ENCODE measurements at regions not wholly inside any gene's neighbourhood (a gene's known extent, or its start where the extent isn't known, plus 50 kb on each side); places are given as distances from the start of the nearest gene placed in this dataset.
"Not testable (repeated sequence)": the region's sequence is repeated elsewhere in the genome, so short reads cannot be mapped to it uniquely, and the experiment has no call there.

DNA sequence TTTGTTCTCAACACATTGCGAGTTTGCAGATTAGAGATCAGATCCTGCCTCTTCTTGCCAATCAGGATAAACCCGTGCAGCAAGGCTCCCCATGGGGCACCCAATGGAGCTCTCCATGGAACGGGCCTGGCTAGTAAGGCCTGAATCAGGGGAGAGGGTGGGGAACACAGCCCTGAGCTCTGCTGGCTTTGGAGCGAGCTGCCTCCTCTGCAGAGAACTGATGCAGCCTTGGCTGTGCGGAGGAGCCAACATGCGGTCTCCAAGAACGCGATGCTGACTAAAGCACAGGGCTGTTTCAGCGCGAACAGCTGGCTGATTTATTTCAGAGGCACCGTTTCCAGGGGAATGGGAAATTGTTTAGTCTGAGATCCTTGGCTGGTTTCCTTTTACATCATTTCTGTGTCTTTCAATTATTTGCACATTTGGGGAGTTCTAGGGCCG, 139.7 kb downstream of the TSEN15 start:
- H3K36me3 ChIP-seq (ENCODE audit: low read depth, missing control alignments): no peaks in the 10 kb centered on the region
- H3K4me3 ChIP-seq: no peak overlapping the region
- H3K4me1 ChIP-seq: peaks cover 6% of the 10 kb centered on the region
- no peaks in the 10 kb centered on the region for H3K27me3 ChIP-seq
- peak; percentile 72 for DNase-seq
- no peak for TF ChIP-seq POLR2A (IDR thresholded peaks at IDR 0.05)
- TF ChIP-seq, protein P1, sequence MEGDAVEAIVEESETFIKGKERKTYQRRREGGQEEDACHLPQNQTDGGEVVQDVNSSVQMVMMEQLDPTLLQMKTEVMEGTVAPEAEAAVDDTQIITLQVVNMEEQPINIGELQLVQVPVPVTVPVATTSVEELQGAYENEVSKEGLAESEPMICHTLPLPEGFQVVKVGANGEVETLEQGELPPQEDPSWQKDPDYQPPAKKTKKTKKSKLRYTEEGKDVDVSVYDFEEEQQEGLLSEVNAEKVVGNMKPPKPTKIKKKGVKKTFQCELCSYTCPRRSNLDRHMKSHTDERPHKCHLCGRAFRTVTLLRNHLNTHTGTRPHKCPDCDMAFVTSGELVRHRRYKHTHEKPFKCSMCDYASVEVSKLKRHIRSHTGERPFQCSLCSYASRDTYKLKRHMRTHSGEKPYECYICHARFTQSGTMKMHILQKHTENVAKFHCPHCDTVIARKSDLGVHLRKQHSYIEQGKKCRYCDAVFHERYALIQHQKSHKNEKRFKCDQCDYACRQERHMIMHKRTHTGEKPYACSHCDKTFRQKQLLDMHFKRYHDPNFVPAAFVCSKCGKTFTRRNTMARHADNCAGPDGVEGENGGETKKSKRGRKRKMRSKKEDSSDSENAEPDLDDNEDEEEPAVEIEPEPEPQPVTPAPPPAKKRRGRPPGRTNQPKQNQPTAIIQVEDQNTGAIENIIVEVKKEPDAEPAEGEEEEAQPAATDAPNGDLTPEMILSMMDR (IDR thresholded peaks at IDR 0.05): no peak
- H3K9me3 ChIP-seq: no peaks in the 10 kb centered on the region
- H3K27ac ChIP-seq: no peak overlapping the region
- intact Hi-C loops (cut with DNase I; ENCODE audit: low total_unique reads): no loop called here
- WGBS, 2 donors: 18 to 19% methylated on average over 12 of the region's 12 CpGs

DNA sequence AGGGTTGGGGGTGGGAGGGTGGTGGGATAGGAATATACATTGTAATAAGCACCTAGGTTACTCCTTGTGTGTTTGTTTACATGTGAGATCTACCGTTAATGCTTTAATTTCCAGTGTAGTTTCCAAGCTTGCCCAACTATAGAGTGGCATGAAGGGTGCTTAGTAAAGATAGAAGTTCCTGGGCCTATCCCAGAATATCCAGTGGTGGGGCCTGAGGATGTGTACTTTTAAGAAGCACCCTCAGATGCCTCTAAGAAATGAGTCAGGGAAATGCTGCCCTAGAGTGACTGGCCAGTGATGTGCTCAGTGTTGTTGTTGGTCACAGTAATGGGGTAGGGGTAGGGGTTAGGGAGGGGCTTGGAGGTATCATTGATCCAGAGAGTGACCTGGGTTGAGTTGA, 141.3 kb downstream of the TSEN15 start:
- intact Hi-C loops (cut with DNase I; ENCODE audit: low total_unique reads): no loop called here
- Histone ChIP-seq H3K4me1 (peaks cover 6% of the 10 kb centered on the region), H3K27ac (no peak overlapping the region), H3K36me3 (ENCODE audit: low read depth, missing control alignments) (no peaks in the 10 kb centered on the region), H3K4me3 (no peak overlapping the region), H3K27me3 (no peaks in the 10 kb centered on the region), H3K9me3 (no peaks in the 10 kb centered on the region)
- WGBS, 2 donors: 82 to 93% methylated on average over 1 of the region's 1 CpG
- TF ChIP-seq POLR2A (IDR thresholded peaks at IDR 0.05): no peak
- TF ChIP-seq, protein P1 (IDR thresholded peaks at IDR 0.05): no peak
- no peak for DNase-seq

DNA sequence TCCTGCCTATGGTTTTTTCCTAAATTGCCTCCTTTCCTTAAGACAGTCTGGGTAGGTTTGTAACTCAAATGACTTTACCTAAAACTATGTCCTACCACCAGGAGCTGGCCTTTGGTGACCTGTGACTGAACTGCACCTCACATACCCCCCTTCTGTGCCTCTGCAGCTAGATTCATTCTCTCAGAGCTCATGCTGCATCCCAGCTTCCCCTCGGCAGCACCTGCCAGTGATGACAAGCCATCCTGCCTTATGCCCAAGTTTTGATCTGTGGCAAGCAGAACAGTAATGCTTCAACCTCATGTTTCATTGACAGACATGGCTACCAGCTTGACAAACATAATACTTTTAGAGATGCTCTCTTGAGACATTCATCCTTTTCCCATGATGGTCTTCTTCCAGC, 141.9 kb downstream of the TSEN15 start:
- 90 to 94% methylated on average over 1 of the region's 1 CpG for WGBS, 2 donors
- no peak for TF ChIP-seq POLR2A (IDR thresholded peaks at IDR 0.05)
- TF ChIP-seq, protein P1 (IDR thresholded peaks at IDR 0.05): no peak

DNA sequence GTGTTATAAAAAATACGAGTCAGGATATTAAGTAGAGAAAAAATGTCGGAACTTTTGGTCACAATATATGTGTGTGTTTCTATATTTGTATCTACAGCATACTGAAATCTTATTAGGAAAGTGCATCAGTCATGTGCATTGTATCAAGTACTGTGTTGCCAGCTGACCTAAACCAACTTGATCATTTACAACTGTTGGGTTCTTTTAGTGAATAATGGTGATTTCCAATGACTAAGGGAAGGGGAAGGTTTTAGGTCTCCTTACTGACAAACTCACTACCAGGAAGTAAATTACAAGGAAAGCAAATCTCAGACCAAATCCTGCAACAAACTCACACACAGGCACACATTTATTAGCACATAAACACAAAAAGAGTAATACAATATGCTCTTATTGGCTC, 142.7 kb downstream of the TSEN15 start:
- TF ChIP-seq, protein P1 (IDR thresholded peaks at IDR 0.05): no peak
- no peak for TF ChIP-seq POLR2A (IDR thresholded peaks at IDR 0.05)
- intact Hi-C loops (cut with DNase I; ENCODE audit: low total_unique reads): no loop called here
- Histone ChIP-seq H3K27me3 (no peaks in the 10 kb centered on the region), H3K36me3 (ENCODE audit: low read depth, missing control alignments) (no peaks in the 10 kb centered on the region), H3K27ac (no peak overlapping the region), H3K4me1 (peaks cover 6% of the 10 kb centered on the region), H3K9me3 (no peaks in the 10 kb centered on the region), H3K4me3 (no peak overlapping the region)
- WGBS, 2 donors: 58 to 89% methylated on average over 2 of the region's 2 CpGs
- DNase-seq: no peak

More for the DNA sequence above, 141.9 kb downstream of the TSEN15 start:
- H3K9me3 ChIP-seq: no peaks in the 10 kb centered on the region
- no peak overlapping the region for H3K27ac ChIP-seq
- no peak overlapping the region for H3K4me3 ChIP-seq
- H3K4me1 ChIP-seq: peaks cover 6% of the 10 kb centered on the region
- DNase-seq: no peak
- H3K27me3 ChIP-seq: no peaks in the 10 kb centered on the region
- intact Hi-C loops (cut with DNase I; ENCODE audit: low total_unique reads): no loop called here
- no peaks in the 10 kb centered on the region for H3K36me3 ChIP-seq (ENCODE audit: low read depth, missing control alignments)

DNA sequence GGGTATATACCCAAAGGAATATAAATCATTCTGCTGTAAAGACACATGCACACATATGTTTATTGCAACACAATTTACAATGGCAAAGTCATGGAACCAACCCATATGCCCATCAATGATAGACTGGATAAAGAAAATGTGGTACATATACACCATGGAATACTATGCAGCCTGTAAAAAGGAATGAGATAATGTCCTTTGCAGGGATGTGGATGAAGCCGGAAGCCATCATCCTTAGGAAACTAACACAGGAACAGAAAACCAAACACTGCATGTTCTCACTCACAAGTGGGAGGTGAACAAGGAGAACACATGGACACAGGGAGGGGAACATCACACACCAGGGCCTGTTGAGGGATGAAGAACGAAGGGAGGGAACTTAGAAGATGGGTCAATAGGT, 144.2 kb downstream of the TSEN15 start:
- H3K36me3 ChIP-seq (ENCODE audit: low read depth, missing control alignments); intact Hi-C loops (cut with DNase I; ENCODE audit: low total_unique reads); H3K9me3 ChIP-seq; H3K4me1 ChIP-seq; H3K4me3 ChIP-seq; DNase-seq; H3K27ac ChIP-seq; H3K27me3 ChIP-seq: not testable (repeated sequence)
- WGBS, 2 donors: 84 to 88% methylated on average over 2 of the region's 2 CpGs

Data from testis (tissue), 2 donors.